Spleen (tissue), 11 donors: ENCODE measurements at regions not wholly inside any gene's neighbourhood (a gene's known extent, or its start where the extent isn't known, plus 50 kb on each side); places are given as distances from the start of the nearest gene placed in this dataset.
"Not testable (repeated sequence)": the region's sequence is repeated elsewhere in the genome, so short reads cannot be mapped to it uniquely, and the experiment has no call there.

ENCODE experiments used
- DNase-seq: peaks from one replicate; pipeline ENCODE4 v3.0.0-alpha.2; 2020
- H3K27ac ChIP-seq, 8 donors: fragments of 200-600 bp; sonication (generic) in 7 of 8; 1 replicate in 4 of 8; 2 replicates in 4 of 8; pipeline versions ENCODE4 v1.5.0 to v1.8.0; 2016 to 2021; ENCODE audit warnings: inconsistent platforms in 4 of 8, mild to moderate bottlenecking in 4 of 8, moderate library complexity in 1 of 8
- H3K27me3 ChIP-seq, 7 donors: fragments of 200-600 bp; sonication (generic) in 6 of 7; replicated peaks in 1 of 7; 1 replicate in 4 of 7; 2 replicates in 3 of 7; pipeline versions ENCODE4 v1.5.0 to v1.8.0; 2016 to 2021; ENCODE audit warnings: inconsistent platforms in 3 of 7, mild to moderate bottlenecking in 1 of 7
- H3K36me3 ChIP-seq, 6 donors: fragments of 200-600 bp; sonication (generic) in 5 of 6; 1 replicate in 4 of 6; 2 replicates in 2 of 6; pipeline versions ENCODE4 v1.5.0 to v1.8.0; 2016 to 2021; ENCODE audit warnings: inconsistent platforms in 2 of 6
- H3K4me1 ChIP-seq, 6 donors: fragments of 200-600 bp; sonication (generic) in 5 of 6; 1 replicate in 3 of 6; 2 replicates in 3 of 6; pipeline versions ENCODE4 v1.5.0 to v1.8.0; 2016 to 2021; ENCODE audit warnings: inconsistent platforms in 3 of 6
- H3K4me3 ChIP-seq, 8 donors: fragments of 200-600 bp; sonication (generic) in 7 of 8; 1 replicate in 4 of 8; 2 replicates in 4 of 8; pipeline versions ENCODE4 v1.5.0 to v1.8.0; 2016 to 2021; ENCODE audit warnings: inconsistent platforms in 4 of 8, mild to moderate bottlenecking in 4 of 8, moderate library complexity in 2 of 8
- H3K9me3 ChIP-seq, 8 donors: fragments of 200-600 bp; sonication (generic) in 7 of 8; 1 replicate in 4 of 8; 2 replicates in 4 of 8; pipeline versions ENCODE4 v1.5.0 to v1.8.0; 2016 to 2021; ENCODE audit warnings: inconsistent platforms in 4 of 8
- CTCF ChIP-seq, 11 experiments: fragments of 200-600 bp in 7 of 11; fragments of 450-650 bp in 4 of 11; sonication (generic) in 4 of 11; IDR thresholded peaks in 8 of 11; conservative IDR thresholded peaks in 3 of 11; 1 replicate in 7 of 11; 2 replicates in 4 of 11; pipeline versions ENCODE4 v1.4.0 to v1.8.0; 2016 to 2021; ENCODE audit warnings: antibody characterized with exemption in 11 of 11, inconsistent platforms in 4 of 11, mild to moderate bottlenecking in 1 of 11
- POLR2A ChIP-seq, 3 donors: fragments of 450-650 bp; IDR thresholded peaks; one replicate each; pipeline ENCODE4 v1.5.1; 2017; ENCODE audit warnings: antibody characterized with exemption in 3 of 3, mild to moderate bottlenecking in 1 of 3
- POLR2AphosphoS5 ChIP-seq, 3 donors: sonication (generic); formaldehyde crosslinking; IDR thresholded peaks; one replicate each; pipeline ENCODE4 v1.5.1; 2017; ENCODE audit warnings: antibody characterized with exemption in 3 of 3
- WGBS, 5 donors: extraction: QIAGEN DNeasy Blood & Tissue Kit in 3 of 5; methylation state at CpG; one replicate each; pipeline versions ENCODE4 v1.1.5 to v1.1.7; 2013 to 2018; 5-methylcytosine and 5-hydroxymethylcytosine counted together
- intact Hi-C: fragments of 100-400 bp; cut with DNase I; formaldehyde crosslinking; loops from one replicate; pipeline ENCODE4 v1.15.0; 2023; ENCODE audit warnings: low total_unique reads
- donor health status: healthy with polysubstance abuse.
- donor health status: DM: no; HTN: no; CAD: no; lungs with moderate emphysema.
- donor health status: DM: no; HTN: no; CAD: no.
- donor health status: Bipolar disorder and iron deficiency.
- donor health status: healthy.
- donor health status: DM: no; HTN: no; CAD: no.
- donor health status: DM: yes; HTN: yes; CAD: no.

- intact Hi-C loops, H3K4me3 ChIP-seq, H3K27ac ChIP-seq, H3K36me3 ChIP-seq, H3K4me1 ChIP-seq, H3K27me3 ChIP-seq, H3K9me3 ChIP-seq, DNase-seq: not testable (repeated sequence)
- WGBS, 5 donors = 33 to 100% (median 48%) methylated on average over 1 to 2 of the region's 2 CpGs
Measured at GRCh38 chr13:52324831-52325230, 81.1 kb downstream of the THSD1 start.

GRCh38 chr13:52319876-52320275, 86.1 kb downstream of the THSD1 start:
- TF ChIP-seq POLR2AphosphoS5 (IDR thresholded peaks at IDR 0.05) (no peak), CTCF (IDR thresholded peaks at IDR 0.05 in 8 of 11, conservative IDR thresholded peaks at IDR 0.05 in 3 of 11) (no peak), POLR2A (IDR thresholded peaks at IDR 0.05) (no peak)
- Histone ChIP-seq H3K36me3 (no peaks in the 10 kb centered on the region), H3K27me3 (peaks cover 0 to 6% (median 0%) of the 10 kb centered on the region in 7 donors), H3K27ac (no peak overlapping the region), H3K4me1 (no peaks in the 10 kb centered on the region), H3K9me3 (no peaks in the 10 kb centered on the region), H3K4me3 (no peak overlapping the region)
- intact Hi-C loops = no loop called here
- 71 to 84% (median 74%) methylated on average over 2 of the region's 2 CpGs for WGBS, 5 donors
- no peak for DNase-seq

- H3K36me3 ChIP-seq, DNase-seq, H3K27me3 ChIP-seq, H3K27ac ChIP-seq, H3K4me1 ChIP-seq, H3K4me3 ChIP-seq, intact Hi-C loops: not testable (repeated sequence)
- WGBS, 5 donors = 65 to 87% (median 76%) methylated on average over 6 of the region's 6 CpGs
- peaks cover 0 to 36% (median 24%) of the 10 kb centered on the region in 8 donors for H3K9me3 ChIP-seq
Measured at GRCh38 chr13:52309833-52310232, 96.1 kb downstream of the THSD1 start.

GRCh38 chr13:52306336-52306735, 99.6 kb downstream of the THSD1 start:
- DNase-seq, H3K4me3 ChIP-seq, H3K27ac ChIP-seq, H3K36me3 ChIP-seq, H3K27me3 ChIP-seq, H3K4me1 ChIP-seq, intact Hi-C loops: not testable (repeated sequence)
- WGBS, 5 donors = no CpG with 5 or more reads among the region's 1 CpG
- H3K9me3 ChIP-seq = peaks cover 0 to 35% (median 25%) of the 10 kb centered on the region in 8 donors

- H3K36me3 ChIP-seq, intact Hi-C loops, H3K27me3 ChIP-seq, DNase-seq, H3K4me3 ChIP-seq, H3K27ac ChIP-seq, H3K4me1 ChIP-seq: not testable (repeated sequence)
- H3K9me3 ChIP-seq = peaks cover 0 to 15% (median 7%) of the 10 kb centered on the region in 8 donors
- WGBS, 5 donors = 93 to 100% (median 97%) methylated on average over 1 of the region's 1 CpG; no CpG with 5 or more reads in 1 of the 5 donors
Measured at GRCh38 chr13:52303098-52303497, 102.9 kb downstream of the THSD1 start.

- 85 to 88% methylated on average over 2 of the region's 6 CpGs; no CpG with 5 or more reads in 3 of the 5 donors for WGBS, 5 donors
- H3K4me1 ChIP-seq, intact Hi-C loops: not testable (repeated sequence)
Measured at GRCh38 chr13:52302688-52303087, 103.3 kb downstream of the THSD1 start.

GRCh38 chr13:52301810-52302400, 104.1 kb downstream of the THSD1 start:
- peaks cover 0 to 15% (median 7%) of the 10 kb centered on the region in 8 donors for H3K9me3 ChIP-seq
- H3K27me3 ChIP-seq, H3K4me1 ChIP-seq, intact Hi-C loops, H3K4me3 ChIP-seq, DNase-seq, H3K36me3 ChIP-seq, H3K27ac ChIP-seq: not testable (repeated sequence)
- 71 to 100% (median 90%) methylated on average over 2 to 4 of the region's 4 CpGs; no CpG with 5 or more reads in 1 of the 5 donors for WGBS, 5 donors

More at GRCh38 chr13:52302688-52303087, 103.3 kb downstream of the THSD1 start:
- H3K4me3 ChIP-seq, DNase-seq, H3K27me3 ChIP-seq, H3K27ac ChIP-seq, H3K36me3 ChIP-seq: not testable (repeated sequence)
- H3K9me3 ChIP-seq = peaks cover 0 to 15% (median 7%) of the 10 kb centered on the region in 8 donors

GRCh38 chr13:52298079-52298661, 107.8 kb downstream of the THSD1 start:
- DNase-seq, H3K27ac ChIP-seq, intact Hi-C loops, H3K4me1 ChIP-seq, H3K36me3 ChIP-seq, H3K4me3 ChIP-seq, H3K27me3 ChIP-seq: not testable (repeated sequence)
- H3K9me3 ChIP-seq = peaks cover 0 to 15% (median 7%) of the 10 kb centered on the region in 8 donors
- 71 to 82% (median 76%) methylated on average over 5 of the region's 5 CpGs for WGBS, 5 donors

- intact Hi-C loops, H3K4me3 ChIP-seq, H3K36me3 ChIP-seq, H3K4me1 ChIP-seq, H3K27ac ChIP-seq, H3K9me3 ChIP-seq, H3K27me3 ChIP-seq, DNase-seq: not testable (repeated sequence)
- WGBS, 5 donors = 70 to 95% (median 82%) methylated on average over 2 of the region's 6 CpGs; no CpG with 5 or more reads in 1 of the 5 donors
Measured at GRCh38 chr13:52288891-52289290, 117.1 kb downstream of the THSD1 start.

- DNase-seq, H3K4me1 ChIP-seq, H3K27me3 ChIP-seq, H3K36me3 ChIP-seq, H3K27ac ChIP-seq, intact Hi-C loops, H3K4me3 ChIP-seq: not testable (repeated sequence)
- WGBS, 5 donors = 73 to 95% (median 85%) methylated on average over 2 of the region's 2 CpGs
- H3K9me3 ChIP-seq = peaks cover 0 to 23% (median 0%) of the 10 kb centered on the region in 8 donors
Measured at GRCh38 chr13:52281387-52281786, 122.0 kb upstream of the NEK3 start.
